C4-2B (cell line): ENCODE measurements at regions not wholly inside any gene's neighbourhood (a gene's known extent, or its start where the extent isn't known, plus 50 kb on each side); places are given as distances from the start of the nearest gene placed in this dataset.

Experiments
- H3K27ac ChIP-seq: fragments of 450-650 bp; 2 replicates; pipeline ENCODE4 v1.5.1; 2017
- ZFX ChIP-seq: fragments of 450-650 bp; IDR thresholded peaks from 2 replicates; pipeline ENCODE4 v1.6.1; 2017
- TF ChIP-seq, protein P1 (sequence below): fragments of 450-650 bp; conservative IDR thresholded peaks from 2 replicates; pipeline ENCODE4 v1.5.1; 2017; ENCODE audit warnings: mild to moderate bottlenecking

DNA sequence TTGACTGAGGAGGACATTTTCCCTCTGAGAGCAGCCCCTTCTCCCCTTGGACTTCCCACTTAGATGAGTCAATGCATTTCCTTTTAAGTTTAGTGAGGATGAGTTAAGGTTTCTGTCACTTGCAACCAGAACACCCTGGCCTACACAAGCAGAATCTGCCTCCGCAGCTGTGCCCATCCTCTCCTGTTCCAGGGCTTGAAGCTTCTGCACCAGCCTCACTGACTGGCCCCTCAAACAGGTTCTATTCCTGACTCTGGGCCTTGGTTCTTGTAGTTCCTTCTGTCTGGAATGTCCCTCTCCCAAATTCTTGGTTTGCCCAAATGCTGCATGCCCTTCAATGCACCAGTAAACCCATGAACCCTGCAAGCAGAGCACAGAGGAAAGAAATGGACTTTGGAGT is 394.4 kb downstream of the PTPRU start:
- TF ChIP-seq ZFX: no peak
- TF ChIP-seq, protein P1, sequence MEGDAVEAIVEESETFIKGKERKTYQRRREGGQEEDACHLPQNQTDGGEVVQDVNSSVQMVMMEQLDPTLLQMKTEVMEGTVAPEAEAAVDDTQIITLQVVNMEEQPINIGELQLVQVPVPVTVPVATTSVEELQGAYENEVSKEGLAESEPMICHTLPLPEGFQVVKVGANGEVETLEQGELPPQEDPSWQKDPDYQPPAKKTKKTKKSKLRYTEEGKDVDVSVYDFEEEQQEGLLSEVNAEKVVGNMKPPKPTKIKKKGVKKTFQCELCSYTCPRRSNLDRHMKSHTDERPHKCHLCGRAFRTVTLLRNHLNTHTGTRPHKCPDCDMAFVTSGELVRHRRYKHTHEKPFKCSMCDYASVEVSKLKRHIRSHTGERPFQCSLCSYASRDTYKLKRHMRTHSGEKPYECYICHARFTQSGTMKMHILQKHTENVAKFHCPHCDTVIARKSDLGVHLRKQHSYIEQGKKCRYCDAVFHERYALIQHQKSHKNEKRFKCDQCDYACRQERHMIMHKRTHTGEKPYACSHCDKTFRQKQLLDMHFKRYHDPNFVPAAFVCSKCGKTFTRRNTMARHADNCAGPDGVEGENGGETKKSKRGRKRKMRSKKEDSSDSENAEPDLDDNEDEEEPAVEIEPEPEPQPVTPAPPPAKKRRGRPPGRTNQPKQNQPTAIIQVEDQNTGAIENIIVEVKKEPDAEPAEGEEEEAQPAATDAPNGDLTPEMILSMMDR: no peak
- no peak overlapping the region for H3K27ac ChIP-seq

DNA sequence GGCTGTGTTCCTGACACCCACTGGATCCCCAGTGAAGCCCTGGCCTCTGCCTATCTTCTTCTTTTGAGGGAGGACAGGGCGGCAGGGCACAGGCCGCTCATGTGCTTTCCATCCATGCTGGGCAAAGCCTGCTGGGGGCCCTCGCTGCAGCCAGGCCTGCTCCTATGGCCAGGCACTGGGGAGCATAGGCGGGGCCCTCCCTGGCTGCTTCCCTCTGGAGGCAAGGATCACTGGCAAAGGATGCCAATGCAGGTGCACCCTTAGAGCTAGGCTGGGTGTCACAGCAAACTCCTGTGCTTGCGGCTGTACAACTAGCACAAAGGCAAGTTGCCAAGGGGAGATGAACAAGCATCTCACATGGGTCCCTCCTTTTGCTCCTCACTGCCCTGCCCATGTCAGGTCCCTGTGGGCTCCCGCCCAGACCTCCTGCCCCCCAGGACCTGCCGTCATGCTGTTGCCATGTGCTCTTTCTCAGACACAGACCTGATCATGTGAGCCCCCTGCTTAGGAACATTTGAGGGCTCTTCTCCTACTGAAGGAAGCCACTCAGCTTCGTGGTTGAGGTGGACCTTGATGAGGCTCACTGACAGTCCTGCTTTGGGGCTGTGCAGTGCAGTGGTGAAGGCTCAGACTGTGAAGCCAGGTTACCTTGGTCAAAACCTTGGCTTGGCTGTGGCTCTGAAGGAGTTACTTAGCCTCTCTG is 393.6 kb downstream of the PTPRU start:
- TF ChIP-seq, protein P1: no peak
- TF ChIP-seq ZFX: no peak
- H3K27ac ChIP-seq: no peak overlapping the region

DNA sequence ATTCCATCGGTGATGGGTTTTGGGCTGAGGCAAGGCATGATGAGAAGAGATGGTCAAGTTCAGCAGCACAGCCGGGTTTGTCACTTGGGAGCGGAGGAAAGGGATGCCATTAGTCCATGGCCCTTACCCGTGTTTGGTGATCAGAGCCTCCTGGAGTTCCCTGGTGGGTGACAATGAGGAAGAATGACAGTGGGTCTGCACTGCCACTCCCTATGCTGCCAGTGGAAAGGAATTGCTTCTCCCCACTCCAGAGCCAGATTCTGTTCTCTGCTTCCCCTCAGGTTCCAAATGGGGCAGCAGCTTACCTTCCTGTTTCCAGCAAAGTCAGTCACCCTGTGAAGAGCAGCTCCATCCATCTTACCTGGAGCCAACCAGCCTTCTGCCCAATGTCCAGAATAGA is 393.1 kb downstream of the PTPRU start:
- no peak for TF ChIP-seq ZFX
- TF ChIP-seq, protein P1: no peak
- no peak overlapping the region for H3K27ac ChIP-seq

DNA sequence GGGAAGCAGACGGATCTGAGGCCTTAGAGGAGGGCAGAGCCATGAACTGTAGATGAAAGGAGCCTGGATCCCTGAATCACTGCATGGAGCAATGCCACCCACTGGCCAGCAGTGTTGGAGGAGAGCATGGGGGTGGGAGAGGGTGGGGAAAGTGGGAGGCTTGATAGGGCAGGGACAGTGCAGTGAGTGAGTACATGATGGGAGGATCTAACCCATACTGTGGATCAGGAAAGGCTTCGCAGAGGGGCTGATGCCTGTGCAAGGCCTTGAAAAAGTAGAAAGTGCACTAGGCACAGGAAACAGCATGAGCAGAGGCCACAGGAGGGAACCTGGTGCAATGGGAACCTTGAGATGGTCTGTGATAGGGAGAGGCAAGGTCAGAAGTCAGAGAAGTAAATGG is 391.9 kb downstream of the PTPRU start:
- H3K27ac ChIP-seq: no peak overlapping the region
- no peak for TF ChIP-seq ZFX
- TF ChIP-seq, protein P1: no peak

DNA sequence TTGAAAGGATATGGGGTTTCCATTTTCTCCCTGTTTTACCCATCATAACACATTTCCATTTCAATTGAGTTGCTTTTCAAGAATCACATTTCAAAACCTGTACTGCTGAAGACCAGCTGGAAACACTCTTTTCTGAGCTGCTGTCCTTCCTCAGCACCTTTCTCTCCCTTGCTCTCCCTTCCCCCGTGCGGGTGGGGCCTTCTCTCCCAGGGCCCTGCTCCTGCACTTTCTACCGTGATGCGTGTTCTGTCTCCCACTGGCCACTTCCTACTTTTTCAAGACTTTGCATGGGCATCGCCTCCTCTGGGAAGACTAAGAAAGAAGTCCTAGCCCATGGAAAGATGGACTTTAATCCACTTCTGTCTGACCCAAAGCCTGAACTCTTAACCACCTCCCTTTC is 390.4 kb downstream of the PTPRU start:
- TF ChIP-seq, protein P1: no peak
- TF ChIP-seq ZFX: no peak
- no peak overlapping the region for H3K27ac ChIP-seq

DNA sequence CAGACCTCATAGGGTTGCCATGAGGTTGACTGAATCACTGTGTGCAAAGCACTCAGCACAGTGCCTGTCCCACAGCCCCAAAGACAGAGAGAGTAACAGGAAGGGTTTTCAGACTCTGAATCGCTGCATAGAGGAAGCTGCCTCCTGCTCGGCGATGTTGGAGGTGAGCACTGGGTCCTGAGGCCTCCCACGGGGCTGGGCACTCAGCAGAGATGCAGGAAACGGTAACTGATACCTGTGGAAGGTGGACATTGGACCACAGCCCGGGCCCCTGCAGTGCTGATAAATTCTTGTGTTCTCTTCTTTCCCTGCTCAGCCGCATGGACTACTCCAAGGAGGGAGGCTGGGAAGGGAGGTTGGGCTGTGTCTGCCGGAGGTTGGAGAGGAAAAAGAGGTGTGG is 389.7 kb downstream of the PTPRU start:
- TF ChIP-seq ZFX: no peak
- TF ChIP-seq, protein P1: no peak
- no peak overlapping the region for H3K27ac ChIP-seq

DNA sequence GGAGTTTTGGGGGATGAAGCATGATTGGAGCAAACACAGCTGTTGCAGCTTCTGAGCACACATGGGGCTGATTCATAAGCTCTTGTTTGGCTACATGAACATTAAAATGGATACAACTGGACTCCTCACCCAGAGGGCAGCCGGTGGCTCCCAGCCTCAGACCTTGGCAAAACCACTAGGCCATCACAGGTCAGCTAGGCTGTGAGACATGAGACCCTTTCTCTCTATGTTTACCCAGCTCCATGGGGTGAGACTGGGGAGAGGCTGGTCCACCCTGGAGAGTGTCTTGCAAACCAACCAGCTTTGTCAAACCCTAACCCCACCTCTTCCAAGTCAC is 388.7 kb downstream of the PTPRU start:
- H3K27ac ChIP-seq: no peak overlapping the region
- TF ChIP-seq, protein P1: no peak
- TF ChIP-seq ZFX: no peak
